Activated CD8-positive, alpha-beta T cell treated with anti-CD3 and anti-CD28 coated beads for 36 hours (primary cell): ENCODE measurements at regions not wholly inside any gene's neighbourhood (a gene's known extent, or its start where the extent isn't known, plus 50 kb on each side); places are given as distances from the start of the nearest gene placed in this dataset.

ENCODE experiments used
- ATAC-seq: fragments of 200-7000 bp; cut with Tn5 transposase; one replicate; pipeline ENCODE4 v1.10.0; 2021; ENCODE audit warnings: mild to moderate bottlenecking, moderate library complexity
- CTCF ChIA-PET: fragments of 350-600 bp; sonication (Branson Sonifier 250); formaldehyde crosslinking; loops from one replicate; lab custom pipeline; 2021; ENCODE audit warnings: antibody characterized with exemption; lab: Charles Lee
- POLR2A ChIA-PET: fragments of 350-600 bp; sonication (Branson Sonifier 250); formaldehyde crosslinking; loops from one replicate; lab custom pipeline; 2021; ENCODE audit warnings: antibody characterized with exemption; lab: Charles Lee
- DNase-seq: peaks from one replicate; pipeline ENCODE4 v3.0.0-alpha.2; 2020
- H3K27ac Mint-ChIP-seq: one replicate; pipeline ENCODE4 v1.8.0; 2021; ENCODE audit warnings: mild to moderate bottlenecking, mixed read lengths
- H3K27me3 Mint-ChIP-seq: one replicate; pipeline ENCODE4 v1.8.0; 2021; ENCODE audit warnings: mixed read lengths
- H3K36me3 Mint-ChIP-seq: one replicate; pipeline ENCODE4 v1.8.0; 2021; ENCODE audit warnings: low read depth, mixed read lengths
- H3K4me1 Mint-ChIP-seq: one replicate; pipeline ENCODE4 v1.8.0; 2021; ENCODE audit warnings: low read depth, mixed read lengths
- H3K4me3 Mint-ChIP-seq: one replicate; pipeline ENCODE4 v1.8.0; 2021; ENCODE audit warnings: mild to moderate bottlenecking, moderate library complexity, mixed read lengths
- H3K9me3 Mint-ChIP-seq: one replicate; pipeline ENCODE4 v1.8.0; 2021; ENCODE audit warnings: mixed read lengths
- CTCF ChIP-seq: fragments of 200-600 bp; IDR thresholded peaks from one replicate; pipeline ENCODE4 v1.8.0; 2022; ENCODE audit warnings: antibody characterized with exemption, mild to moderate bottlenecking
- intact Hi-C: fragments of 100-400 bp; cut with micrococcal nuclease; formaldehyde crosslinking; loops from one replicate; pipeline ENCODE4 v1.10.0; 2022

GRCh38 chr1:222909586-222909985, 94.7 kb downstream of the DISP1 start:
- no peaks in the 10 kb centered on the region for H3K27me3 Mint-ChIP-seq
- ChIA-PET CTCF (interaction anchor here (1.2 kb wide), 1 partner anchor 41 kb away, joined by 3 read pairs; no protein-coding TSS in a partner anchor), POLR2A (interaction anchor here (0.8 kb wide), 1 partner anchor 18 kb away, joined by 3 read pairs; no protein-coding TSS in a partner anchor)
- no peaks in the 10 kb centered on the region for H3K36me3 Mint-ChIP-seq
- intact Hi-C loops = no loop called here
- H3K9me3 Mint-ChIP-seq = no peaks in the 10 kb centered on the region
- no peak for TF ChIP-seq CTCF
- peaks cover 8% of the 10 kb centered on the region for H3K4me1 Mint-ChIP-seq
- no peak for DNase-seq
- ATAC-seq = no peak
- no peak overlapping the region for H3K27ac Mint-ChIP-seq
- no peak overlapping the region for H3K4me3 Mint-ChIP-seq

GRCh38 chr1:222910699-222911098, 95.9 kb downstream of the DISP1 start:
- TF ChIP-seq CTCF = no peak
- Mint-ChIP-seq H3K4me3 (no peak overlapping the region), H3K4me1 (peaks cover 8% of the 10 kb centered on the region), H3K27ac (no peak overlapping the region), H3K36me3 (peaks cover 4% of the 10 kb centered on the region), H3K27me3 (no peaks in the 10 kb centered on the region), H3K9me3 (peaks cover 4% of the 10 kb centered on the region)
- ATAC-seq (no peak), DNase-seq (no peak)
- intact Hi-C loops = no loop called here
- ChIA-PET POLR2A (no interaction called here), CTCF (interaction anchor here (1.2 kb wide), 1 partner anchor 42 kb away, joined by 3 read pairs; no protein-coding TSS in a partner anchor)

GRCh38 chr1:222911866-222912265, 97.0 kb downstream of the DISP1 start:
- TF ChIP-seq CTCF = no peak
- ChIA-PET POLR2A (no interaction called here), CTCF (no interaction called here)
- peaks cover 4% of the 10 kb centered on the region for H3K9me3 Mint-ChIP-seq
- H3K27ac Mint-ChIP-seq = no peak overlapping the region
- peaks cover 8% of the 10 kb centered on the region for H3K4me1 Mint-ChIP-seq
- intact Hi-C loops = no loop called here
- ATAC-seq (no peak), DNase-seq (no peak)
- no peaks in the 10 kb centered on the region for H3K27me3 Mint-ChIP-seq
- H3K36me3 Mint-ChIP-seq = peaks cover 4% of the 10 kb centered on the region
- H3K4me3 Mint-ChIP-seq = no peak overlapping the region

DNA sequence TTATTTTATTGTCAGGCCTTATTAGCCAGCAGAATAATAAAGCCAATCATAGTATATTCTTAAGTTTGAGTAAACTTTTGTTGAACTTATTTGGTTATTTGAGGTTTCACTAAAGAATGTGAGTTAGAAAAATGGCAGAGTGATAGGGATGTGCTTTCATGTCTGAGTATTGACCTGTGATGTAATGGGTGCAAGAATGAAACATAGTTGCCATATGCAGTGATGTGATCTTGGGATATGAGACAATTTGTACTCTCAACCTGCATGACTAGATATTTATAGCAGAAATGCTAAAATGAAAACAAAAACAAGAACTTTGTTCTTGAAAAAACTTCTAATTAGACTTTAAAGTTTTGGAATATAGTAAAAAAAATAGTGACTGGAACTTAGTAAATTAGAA, 97.9 kb downstream of the DISP1 start:
- peaks cover 8% of the 10 kb centered on the region for H3K4me1 Mint-ChIP-seq
- no peak overlapping the region for H3K27ac Mint-ChIP-seq
- peaks cover 13% of the 10 kb centered on the region for H3K36me3 Mint-ChIP-seq
- H3K9me3 Mint-ChIP-seq = peaks cover 10% of the 10 kb centered on the region
- no peaks in the 10 kb centered on the region for H3K27me3 Mint-ChIP-seq
- ChIA-PET POLR2A (no interaction called here), CTCF (no interaction called here)
- no peak for ATAC-seq
- DNase-seq = no peak
- no peak for TF ChIP-seq CTCF
- H3K4me3 Mint-ChIP-seq = no peak overlapping the region
- intact Hi-C loops = no loop called here

DNA sequence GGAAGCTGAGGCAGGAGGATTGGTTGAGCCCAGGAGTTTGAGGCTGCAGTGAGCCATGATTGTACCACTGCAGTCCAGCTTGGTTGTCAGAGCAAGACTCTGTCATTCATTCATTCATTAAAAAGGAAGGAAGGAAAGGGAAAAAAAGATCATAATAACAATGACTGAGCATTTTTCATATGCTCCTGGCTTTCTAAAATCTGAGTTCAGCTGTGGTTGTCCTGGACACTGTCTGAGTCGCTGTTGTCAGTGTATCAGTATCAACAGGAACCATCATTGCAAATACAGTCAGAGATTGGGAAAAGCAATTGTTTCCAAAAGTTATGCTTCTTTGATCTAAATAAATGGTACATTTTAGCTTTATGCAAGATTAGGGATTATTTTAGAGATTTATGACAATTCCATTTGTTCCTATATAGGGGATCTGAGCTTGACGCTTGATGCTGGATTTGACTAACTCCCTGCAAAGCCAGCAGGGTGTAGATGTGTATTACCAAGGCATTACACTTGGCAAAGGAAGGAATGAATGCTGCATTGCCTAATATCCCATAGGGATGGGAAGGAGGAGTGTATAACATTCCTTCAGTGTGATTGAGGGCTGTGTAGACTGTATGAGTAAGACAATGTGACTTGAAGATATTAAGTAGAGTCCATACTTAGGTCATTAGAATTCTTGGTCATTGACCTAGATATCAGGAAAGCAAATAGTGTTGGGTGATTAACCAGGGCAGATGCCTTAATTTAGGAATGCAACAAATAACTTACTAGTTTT, 100.2 kb downstream of the DISP1 start:
- peaks cover 12% of the 10 kb centered on the region for H3K9me3 Mint-ChIP-seq
- H3K4me3 Mint-ChIP-seq = no peak overlapping the region
- POLR2A ChIA-PET = no interaction called here
- intact Hi-C loops = no loop called here
- ATAC-seq (no peak), DNase-seq (no peak)
- H3K4me1 Mint-ChIP-seq = peaks cover 8% of the 10 kb centered on the region
- H3K36me3 Mint-ChIP-seq = peaks cover 18% of the 10 kb centered on the region
- no peaks in the 10 kb centered on the region for H3K27me3 Mint-ChIP-seq
- CTCF ChIA-PET = no interaction called here
- H3K27ac Mint-ChIP-seq = no peak overlapping the region
- no peak for TF ChIP-seq CTCF
